ENCODE measurements at regions not wholly inside any gene's neighbourhood (a gene's known extent, or its start where the extent isn't known, plus 50 kb on each side); places are given as distances from the start of the nearest gene placed in this dataset.
A peak's percentile ranks its signal among the peaks of the same experiment; 100 is the strongest.

DNA sequence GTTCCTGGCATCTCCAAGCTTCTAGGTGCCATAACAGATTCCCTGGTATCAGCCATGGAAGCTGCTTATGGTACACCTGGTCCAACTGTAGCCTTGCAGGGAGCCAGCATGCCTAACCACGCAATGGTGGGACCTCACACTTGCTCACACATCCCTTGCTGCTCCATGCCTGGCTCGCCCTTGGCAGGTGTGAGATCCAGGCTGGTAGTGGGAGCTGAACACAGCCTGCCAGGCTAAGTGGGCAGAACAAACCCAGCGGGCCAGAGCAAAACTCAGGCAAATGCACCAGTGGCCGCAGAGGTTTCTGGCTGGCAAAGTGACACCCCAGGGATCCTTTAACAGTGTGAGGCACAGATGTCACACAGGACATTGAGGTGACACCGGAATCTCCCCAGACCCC lies 185.8 kb downstream of the NDUFA10 start:
- WGBS: 67% methylated on average over 3 of the region's 5 CpGs
- H3K9me3 ChIP-seq: peaks cover 5% of the 10 kb centered on the region
- peak in 1 of 2 donors; percentile 44 for DNase-seq (ENCODE audit: low spot score in 2 of 2)
- no peaks in the 10 kb centered on the region for H3K36me3 ChIP-seq
- no peak overlapping the region for H3K27ac ChIP-seq
- no peak overlapping the region for H3K4me3 ChIP-seq
- H3K27me3 ChIP-seq: no peaks in the 10 kb centered on the region
- no peaks in the 10 kb centered on the region for H3K4me1 ChIP-seq
- TF ChIP-seq POLR2A (IDR thresholded peaks at IDR 0.05) (no peak), EP300 (IDR thresholded peaks at IDR 0.05) (no peak), POLR2AphosphoS5 (IDR thresholded peaks at IDR 0.05) (no peak)
- TF ChIP-seq, protein P1, sequence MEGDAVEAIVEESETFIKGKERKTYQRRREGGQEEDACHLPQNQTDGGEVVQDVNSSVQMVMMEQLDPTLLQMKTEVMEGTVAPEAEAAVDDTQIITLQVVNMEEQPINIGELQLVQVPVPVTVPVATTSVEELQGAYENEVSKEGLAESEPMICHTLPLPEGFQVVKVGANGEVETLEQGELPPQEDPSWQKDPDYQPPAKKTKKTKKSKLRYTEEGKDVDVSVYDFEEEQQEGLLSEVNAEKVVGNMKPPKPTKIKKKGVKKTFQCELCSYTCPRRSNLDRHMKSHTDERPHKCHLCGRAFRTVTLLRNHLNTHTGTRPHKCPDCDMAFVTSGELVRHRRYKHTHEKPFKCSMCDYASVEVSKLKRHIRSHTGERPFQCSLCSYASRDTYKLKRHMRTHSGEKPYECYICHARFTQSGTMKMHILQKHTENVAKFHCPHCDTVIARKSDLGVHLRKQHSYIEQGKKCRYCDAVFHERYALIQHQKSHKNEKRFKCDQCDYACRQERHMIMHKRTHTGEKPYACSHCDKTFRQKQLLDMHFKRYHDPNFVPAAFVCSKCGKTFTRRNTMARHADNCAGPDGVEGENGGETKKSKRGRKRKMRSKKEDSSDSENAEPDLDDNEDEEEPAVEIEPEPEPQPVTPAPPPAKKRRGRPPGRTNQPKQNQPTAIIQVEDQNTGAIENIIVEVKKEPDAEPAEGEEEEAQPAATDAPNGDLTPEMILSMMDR (IDR thresholded peaks at IDR 0.05): no peak

GRCh38 chr2:239836021-239836765 lies 188.9 kb downstream of the NDUFA10 start:
- Histone ChIP-seq H3K9me3 (peaks cover 5% of the 10 kb centered on the region), H3K27me3 (no peaks in the 10 kb centered on the region), H3K4me3 (no peak overlapping the region), H3K27ac (no peak overlapping the region), H3K36me3 (no peaks in the 10 kb centered on the region), H3K4me1 (no peaks in the 10 kb centered on the region)
- WGBS: 95% methylated on average over 5 of the region's 7 CpGs
- DNase-seq (ENCODE audit: low spot score in 2 of 2): peak in 1 of 2 donors; percentile 64
- TF ChIP-seq POLR2A (IDR thresholded peaks at IDR 0.05): no peak
- TF ChIP-seq, protein P1 (IDR thresholded peaks at IDR 0.05): no peak
- no peak for TF ChIP-seq POLR2AphosphoS5 (IDR thresholded peaks at IDR 0.05)
- no peak for TF ChIP-seq EP300 (IDR thresholded peaks at IDR 0.05)

- DNase-seq (ENCODE audit: low spot score in 2 of 2): no peak
- H3K4me1 ChIP-seq: no peaks in the 10 kb centered on the region
- no peak overlapping the region for H3K27ac ChIP-seq
- H3K4me3 ChIP-seq: no peak overlapping the region
- H3K36me3 ChIP-seq: no peaks in the 10 kb centered on the region
- TF ChIP-seq, protein P1 (IDR thresholded peaks at IDR 0.05): no peak
- TF ChIP-seq POLR2A (IDR thresholded peaks at IDR 0.05): no peak
- TF ChIP-seq EP300 (IDR thresholded peaks at IDR 0.05): no peak
- no peak for TF ChIP-seq POLR2AphosphoS5 (IDR thresholded peaks at IDR 0.05)
- H3K9me3 ChIP-seq: peaks cover 5% of the 10 kb centered on the region
- WGBS: 89% methylated on average over 5 of the region's 5 CpGs
- no peaks in the 10 kb centered on the region for H3K27me3 ChIP-seq
Observed at GRCh38 chr2:239835056-239835455, 190.1 kb downstream of the NDUFA10 start.

DNA sequence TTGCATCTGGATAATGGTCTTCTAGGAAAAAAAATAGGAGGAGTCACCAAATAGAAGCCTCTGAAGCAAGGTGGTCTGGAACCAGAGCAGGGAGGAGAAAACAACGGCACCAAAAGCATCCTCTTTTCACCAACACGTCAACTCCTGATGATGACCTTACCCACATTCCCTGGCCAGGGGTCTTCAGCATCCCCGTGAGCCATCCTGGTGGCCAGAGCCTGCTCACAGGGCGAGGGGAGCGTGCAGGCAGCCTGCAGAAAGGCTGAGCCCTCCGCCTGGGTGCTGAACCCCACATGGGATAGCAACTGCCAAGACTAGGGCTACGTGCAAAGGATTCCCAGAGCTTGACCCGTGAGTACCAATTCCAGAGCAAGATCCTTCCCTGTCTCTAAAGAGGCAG lies 191.0 kb downstream of the NDUFA10 start:
- Histone ChIP-seq H3K9me3 (peaks cover 5% of the 10 kb centered on the region), H3K4me1 (no peaks in the 10 kb centered on the region), H3K27ac (no peak overlapping the region), H3K36me3 (no peaks in the 10 kb centered on the region), H3K27me3 (no peaks in the 10 kb centered on the region), H3K4me3 (no peak overlapping the region)
- 94% methylated on average over 8 of the region's 8 CpGs for WGBS
- DNase-seq (ENCODE audit: low spot score in 2 of 2): peak in 1 of 2 donors; percentile 46
- TF ChIP-seq POLR2A (IDR thresholded peaks at IDR 0.05) (no peak), POLR2AphosphoS5 (IDR thresholded peaks at IDR 0.05) (no peak), EP300 (IDR thresholded peaks at IDR 0.05) (no peak)
- TF ChIP-seq, protein P1 (IDR thresholded peaks at IDR 0.05): no peak

DNA sequence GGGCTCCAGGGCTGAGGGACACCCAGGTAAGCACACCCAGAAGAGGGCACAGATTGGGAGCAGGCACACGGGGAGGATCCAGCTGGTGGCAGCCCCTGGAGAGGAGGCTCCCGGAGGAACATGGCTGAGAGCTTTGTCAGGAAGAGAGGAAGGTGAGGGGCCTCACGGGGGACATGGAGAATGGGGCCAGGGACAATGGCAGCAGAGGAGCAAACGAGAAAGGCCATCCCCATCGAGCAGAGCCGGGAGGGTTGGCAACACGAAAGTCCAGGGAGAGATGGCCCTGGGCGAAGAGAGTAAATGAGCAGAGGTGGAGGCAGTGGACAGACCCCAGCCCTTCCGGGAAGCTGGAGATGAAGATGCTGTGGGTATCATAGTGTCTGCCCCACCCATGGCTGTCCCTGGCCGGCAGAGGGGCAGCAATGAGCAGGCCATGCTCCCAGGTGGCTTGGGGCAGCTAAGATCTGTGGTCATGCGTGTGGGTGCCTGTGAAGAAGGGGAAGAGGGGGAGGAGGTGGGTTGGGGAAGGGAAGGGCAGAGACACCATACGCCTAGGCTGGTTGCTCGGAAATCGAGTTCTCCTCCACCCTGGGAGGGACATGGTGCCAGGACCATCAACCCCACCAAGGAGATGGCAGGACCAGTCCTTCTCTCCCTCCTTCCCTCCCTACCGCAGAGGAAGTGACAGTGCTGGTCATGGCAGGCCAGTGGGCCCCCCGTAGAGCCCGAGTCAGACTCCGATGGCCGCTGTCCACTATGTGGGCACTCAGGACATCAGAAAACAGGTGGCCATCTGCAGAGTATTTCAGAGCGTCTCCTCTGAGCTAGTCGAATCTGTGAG lies 191.7 kb downstream of the NDUFA10 start:
- TF ChIP-seq POLR2AphosphoS5 (IDR thresholded peaks at IDR 0.05) (no peak), EP300 (IDR thresholded peaks at IDR 0.05) (no peak), POLR2A (IDR thresholded peaks at IDR 0.05) (no peak)
- TF ChIP-seq, protein P1 (IDR thresholded peaks at IDR 0.05): no peak
- peaks cover 5% of the 10 kb centered on the region for H3K9me3 ChIP-seq
- H3K4me1 ChIP-seq: no peaks in the 10 kb centered on the region
- H3K4me3 ChIP-seq: no peak overlapping the region
- DNase-seq (ENCODE audit: low spot score in 2 of 2): peak; percentile 40 to 49
- H3K27ac ChIP-seq: no peak overlapping the region
- no peaks in the 10 kb centered on the region for H3K27me3 ChIP-seq
- 91% methylated on average over 21 of the region's 21 CpGs for WGBS
- no peaks in the 10 kb centered on the region for H3K36me3 ChIP-seq

Data from suprapubic skin (tissue), 4 donors.